Neuronal stem cell (in vitro differentiated cells): ENCODE measurements at regions not wholly inside any gene's neighbourhood (a gene's known extent, or its start where the extent isn't known, plus 50 kb on each side); places are given as distances from the start of the nearest gene placed in this dataset.

Experiments
- DNase-seq: peaks from one replicate; pipeline ENCODE4 v3.0.0-alpha.2; 2013; ENCODE audit warnings: low spot score
- H2AFZ ChIP-seq: one replicate; pipeline ENCODE4 v1.6.1; 2013; ENCODE audit warnings: mild to moderate bottlenecking, low read length, inconsistent platforms
- H2AK5ac ChIP-seq: 2 replicates; pipeline ENCODE4 v1.6.1; 2013; ENCODE audit warnings: low read depth, mild to moderate bottlenecking, inconsistent platforms, low read length, moderate library complexity, mixed read lengths
- H2BK120ac ChIP-seq: 2 replicates; pipeline ENCODE4 v1.6.1; 2013; ENCODE audit warnings: low read depth, mild to moderate bottlenecking, inconsistent platforms, low read length, moderate library complexity, mixed read lengths
- H2BK12ac ChIP-seq: one replicate; pipeline ENCODE4 v1.6.1; 2013; ENCODE audit warnings: low read length, inconsistent platforms
- H2BK15ac ChIP-seq: 2 replicates; pipeline ENCODE4 v1.6.1; 2013; ENCODE audit warnings: mild to moderate bottlenecking, low read length, inconsistent platforms, mixed read lengths
- H2BK5ac ChIP-seq: one replicate; pipeline ENCODE4 v1.6.1; 2013; ENCODE audit warnings: inconsistent platforms, mild to moderate bottlenecking, low read length, moderate library complexity
- H3K14ac ChIP-seq: one replicate; pipeline ENCODE4 v1.6.1; 2013; ENCODE audit warnings: low read length, inconsistent platforms
- H3K18ac ChIP-seq: 2 replicates; pipeline ENCODE4 v1.6.1; 2013; ENCODE audit warnings: low read length, inconsistent platforms
- H3K23ac ChIP-seq: 2 replicates; pipeline ENCODE4 v1.6.1; 2013; ENCODE audit warnings: low read depth, mild to moderate bottlenecking, mixed read lengths, low read length, inconsistent platforms; ENCODE audit not compliant: poor library complexity
- H3K27ac ChIP-seq: replicated peaks from 3 replicates; pipeline ENCODE4 v1.5.1; 2013; ENCODE audit warnings: low read length, inconsistent platforms
- H3K27me3 ChIP-seq, 3 experiments: 2 replicates each; pipeline ENCODE4 v1.6.1; 2013; ENCODE audit warnings: low read length in 3 of 3, mild to moderate bottlenecking in 2 of 3, inconsistent platforms in 1 of 3, low read depth in 1 of 3, mixed read lengths in 1 of 3, moderate library complexity in 1 of 3; ENCODE audit not compliant: control insufficient read depth in 3 of 3, insufficient read depth in 3 of 3
- H3K36me3 ChIP-seq, 2 donors: replicated peaks in 1 of 2; 2 replicates each; pipeline ENCODE4 v1.6.1; 2013; ENCODE audit warnings: low read length in 2 of 2; ENCODE audit not compliant: control insufficient read depth in 2 of 2, insufficient read depth in 2 of 2
- H3K4ac ChIP-seq: 2 replicates; pipeline ENCODE4 v1.6.1; 2013; ENCODE audit warnings: inconsistent platforms, mild to moderate bottlenecking, low read length, moderate library complexity
- H3K4me1 ChIP-seq, 2 donors: 1 replicate in 1 of 2; 2 replicates in 1 of 2; pipeline ENCODE4 v1.6.1; 2013; ENCODE audit warnings: low read length in 2 of 2, low read depth in 1 of 2; ENCODE audit not compliant: control insufficient read depth in 2 of 2, insufficient read depth in 1 of 2
- H3K4me2 ChIP-seq: one replicate; pipeline ENCODE4 v1.6.1; 2013; ENCODE audit warnings: mild to moderate bottlenecking, low read length, inconsistent platforms; ENCODE audit not compliant: insufficient read depth, poor library complexity, severe bottlenecking
- H3K4me3 ChIP-seq, 2 donors: 2 replicates each; pipeline ENCODE4 v1.5.1; 2013; ENCODE audit warnings: low read length in 2 of 2, mild to moderate bottlenecking in 2 of 2, inconsistent platforms in 1 of 2, moderate library complexity in 1 of 2
- H3K79me1 ChIP-seq: one replicate; pipeline ENCODE4 v1.6.1; 2013; ENCODE audit warnings: low read depth, mild to moderate bottlenecking, inconsistent platforms, low read length, moderate library complexity
- H3K9ac ChIP-seq: one replicate; pipeline ENCODE4 v1.6.1; 2013; ENCODE audit warnings: mild to moderate bottlenecking, low read depth, low read length, inconsistent platforms; ENCODE audit not compliant: poor library complexity
- H3K9me3 ChIP-seq, 2 donors: replicated peaks in 1 of 2; 2 replicates each; pipeline versions ENCODE3 to v1.6.1; 2013; ENCODE audit warnings: low read length in 2 of 2, mild to moderate bottlenecking in 2 of 2, inconsistent platforms in 1 of 2, low read depth in 1 of 2, mixed read lengths in 1 of 2, moderate library complexity in 1 of 2; ENCODE audit not compliant: control insufficient read depth in 2 of 2, insufficient read depth in 1 of 2
- H4K8ac ChIP-seq: one replicate; pipeline ENCODE4 v1.6.1; 2013; ENCODE audit warnings: low read depth, mild to moderate bottlenecking, inconsistent platforms, low read length, moderate library complexity
- H4K91ac ChIP-seq: one replicate; pipeline ENCODE4 v1.6.1; 2013; ENCODE audit warnings: low read length, low read depth, mild to moderate bottlenecking, inconsistent platforms; ENCODE audit not compliant: poor library complexity
- WGBS, 2 donors: extraction: QIAGEN DNeasy Blood & Tissue Kit; methylation state at CpG; one replicate each; pipeline ENCODE4 v1.1.7; 2013; ENCODE audit warnings: missing lambda C conversion rate in 2 of 2, mixed read lengths in 1 of 2; ENCODE audit not compliant: insufficient read length in 2 of 2, insufficient replicate concordance in 1 of 2; ENCODE audit errors: extremely low coverage in 2 of 2; 5-methylcytosine and 5-hydroxymethylcytosine counted together

DNA sequence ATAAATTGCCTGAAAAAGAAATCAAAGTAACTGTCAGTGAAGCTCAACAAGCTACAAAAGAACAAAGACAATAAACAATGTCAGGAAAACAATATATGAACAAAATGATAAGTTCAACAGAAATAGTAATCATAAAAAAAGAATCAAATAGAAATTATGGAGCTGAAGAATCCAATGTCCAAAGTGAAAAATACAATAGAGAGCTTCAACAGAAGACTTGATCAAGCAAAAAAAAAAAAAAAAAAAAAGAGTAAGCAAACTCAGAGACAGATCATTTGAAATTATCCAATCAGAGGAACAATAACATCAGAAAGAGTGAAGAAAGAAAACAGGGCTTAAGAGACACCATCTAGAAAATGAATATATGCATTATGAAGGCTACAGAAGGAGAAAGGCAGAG, 251.4 kb upstream of the SAMSN1 start:
- no peak overlapping the region for H2AK5ac ChIP-seq
- no peaks in the 10 kb centered on the region for H3K4me1 ChIP-seq
- no peak overlapping the region for H2BK120ac ChIP-seq
- no peak overlapping the region for H3K4me2 ChIP-seq
- no peak overlapping the region for H4K8ac ChIP-seq
- H4K91ac ChIP-seq: no peak overlapping the region
- no peak overlapping the region for H3K27ac ChIP-seq
- H3K79me1 ChIP-seq: no peaks in the 10 kb centered on the region
- H2BK5ac ChIP-seq: no peak overlapping the region
- H3K4ac ChIP-seq: no peak overlapping the region
- H2AFZ ChIP-seq: no peak overlapping the region
- H3K4me3 ChIP-seq: no peak overlapping the region
- H3K27me3 ChIP-seq: no peaks in the 10 kb centered on the region
- DNase-seq: no peak
- H2BK15ac ChIP-seq: no peak overlapping the region
- no peak overlapping the region for H3K9ac ChIP-seq
- H3K9me3 ChIP-seq: peaks cover 0 to 2% of the 10 kb centered on the region in 2 donors
- H3K36me3 ChIP-seq: no peaks in the 10 kb centered on the region
- no peak overlapping the region for H3K18ac ChIP-seq
- H3K23ac ChIP-seq: no peak overlapping the region
- H3K14ac ChIP-seq: no peak overlapping the region
- H2BK12ac ChIP-seq: no peak overlapping the region

DNA sequence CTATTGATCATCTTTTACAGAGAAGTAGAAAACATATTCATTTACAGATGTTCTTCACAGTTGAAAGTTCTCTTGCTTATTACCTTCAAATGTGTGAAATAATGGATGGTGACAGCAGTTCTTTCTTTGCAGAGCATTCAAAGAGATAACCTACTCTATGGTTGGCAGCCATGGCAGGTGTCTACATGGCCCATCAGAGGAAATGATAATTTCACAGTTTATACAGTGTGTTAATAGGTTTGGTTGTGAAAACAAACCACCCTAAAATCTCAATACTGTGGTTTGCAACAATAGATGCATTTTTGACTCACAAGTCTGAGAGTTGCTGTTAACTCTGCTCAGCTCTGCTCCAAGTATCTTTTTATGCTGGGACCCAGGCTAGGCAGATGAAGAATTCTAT, 241.2 kb upstream of the SAMSN1 start:
- Histone ChIP-seq H3K79me1 (no peaks in the 10 kb centered on the region), H3K9me3 (no peaks in the 10 kb centered on the region)

DNA sequence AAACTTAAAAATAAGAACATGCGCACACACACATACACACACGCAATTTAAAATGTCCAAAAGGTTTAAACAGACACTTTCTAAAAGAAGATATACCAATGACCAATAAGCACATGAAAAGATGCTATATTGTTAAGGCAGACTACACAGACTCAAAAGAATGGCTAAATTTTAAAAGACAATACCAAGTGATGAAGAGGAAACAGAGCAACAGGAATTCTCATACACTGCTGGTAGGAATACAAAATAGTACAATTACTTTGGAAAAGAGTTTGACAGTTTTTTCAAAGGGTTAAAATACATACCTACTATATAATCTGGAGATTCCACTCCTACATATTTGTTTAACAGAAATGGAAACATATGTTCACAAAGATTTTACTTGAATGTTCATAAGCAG, 239.6 kb upstream of the SAMSN1 start:
- Histone ChIP-seq H3K4me2 (no peak overlapping the region), H4K8ac (no peak overlapping the region), H3K9me3 (no peaks in the 10 kb centered on the region), H2BK12ac (no peak overlapping the region), H3K18ac (no peak overlapping the region), H3K4me3 (no peak overlapping the region), H2AK5ac (no peak overlapping the region), H3K27me3 (no peaks in the 10 kb centered on the region), H3K79me1 (no peaks in the 10 kb centered on the region), H3K27ac (no peak overlapping the region), H3K4ac (no peak overlapping the region), H3K4me1 (no peaks in the 10 kb centered on the region), H3K36me3 (no peaks in the 10 kb centered on the region), H3K9ac (no peak overlapping the region), H2BK5ac (no peak overlapping the region), H4K91ac (no peak overlapping the region), H2BK15ac (no peak overlapping the region), H3K23ac (no peak overlapping the region), H3K14ac (no peak overlapping the region), H2AFZ (no peak overlapping the region), H2BK120ac (no peak overlapping the region)
- WGBS, 2 donors: no CpG with 5 or more reads among the region's 2 CpGs
- no peak for DNase-seq

More for the DNA sequence above, 241.2 kb upstream of the SAMSN1 start:
- no peak overlapping the region for H2AK5ac ChIP-seq
- H2AFZ ChIP-seq: no peak overlapping the region
- H3K4me1 ChIP-seq: no peaks in the 10 kb centered on the region
- H4K8ac ChIP-seq: no peak overlapping the region
- no peak overlapping the region for H3K23ac ChIP-seq
- H2BK120ac ChIP-seq: no peak overlapping the region
- H3K4me2 ChIP-seq: no peak overlapping the region
- no peak overlapping the region for H2BK15ac ChIP-seq
- no peak overlapping the region for H3K27ac ChIP-seq
- H2BK12ac ChIP-seq: no peak overlapping the region
- no peak overlapping the region for H3K4me3 ChIP-seq
- no peak for DNase-seq
- H3K36me3 ChIP-seq: no peaks in the 10 kb centered on the region
- H3K27me3 ChIP-seq: no peaks in the 10 kb centered on the region
- H2BK5ac ChIP-seq: no peak overlapping the region
- no peak overlapping the region for H3K18ac ChIP-seq
- H4K91ac ChIP-seq: no peak overlapping the region
- no peak overlapping the region for H3K14ac ChIP-seq
- H3K4ac ChIP-seq: no peak overlapping the region
- H3K9ac ChIP-seq: no peak overlapping the region

DNA sequence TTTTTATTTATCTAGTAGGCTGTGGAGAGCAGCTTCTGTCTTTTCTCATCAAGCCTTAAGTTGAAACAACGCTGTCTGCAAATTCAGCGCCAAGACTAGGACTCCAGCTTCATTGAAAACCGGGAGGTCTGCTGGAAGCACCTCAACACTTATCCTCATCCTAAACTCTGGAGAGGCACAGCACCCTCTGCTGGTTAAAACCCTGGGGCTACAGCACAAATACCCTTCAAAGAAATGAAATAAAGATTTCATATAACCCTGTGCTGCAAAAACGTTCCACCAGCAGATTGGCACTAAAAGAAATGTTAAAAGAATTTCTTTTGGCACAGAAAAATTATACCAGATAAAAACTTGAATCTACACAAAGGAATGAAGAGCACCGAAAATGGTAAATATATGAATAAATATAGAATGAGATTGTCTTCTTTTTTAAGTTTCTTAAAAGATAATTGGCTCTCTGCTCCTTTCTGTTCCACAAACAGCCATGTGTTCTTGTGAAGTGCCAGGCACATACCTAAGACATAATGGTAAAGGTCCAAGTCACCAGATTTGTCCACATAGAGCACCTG, 227.7 kb upstream of the SAMSN1 start:
- H3K4me1 ChIP-seq: no peaks in the 10 kb centered on the region

More for the DNA sequence above, 227.7 kb upstream of the SAMSN1 start:
- Histone ChIP-seq H3K9ac (no peak overlapping the region), H2AK5ac (no peak overlapping the region), H2BK12ac (no peak overlapping the region), H3K36me3 (no peaks in the 10 kb centered on the region), H4K91ac (no peak overlapping the region), H2BK15ac (no peak overlapping the region), H3K79me1 (no peaks in the 10 kb centered on the region), H3K18ac (no peak overlapping the region), H2BK120ac (no peak overlapping the region), H3K23ac (no peak overlapping the region), H2AFZ (no peak overlapping the region), H3K9me3 (no peaks in the 10 kb centered on the region), H2BK5ac (no peak overlapping the region), H3K4me3 (no peak overlapping the region), H3K27ac (no peak overlapping the region), H3K27me3 (no peaks in the 10 kb centered on the region), H3K14ac (no peak overlapping the region), H3K4ac (no peak overlapping the region), H4K8ac (no peak overlapping the region), H3K4me2 (no peak overlapping the region)
- WGBS, 2 donors: no CpG with 5 or more reads among the region's 5 CpGs
- peak; percentile 23 for DNase-seq
